ENCODE measurements at regions not wholly inside any gene's neighbourhood (a gene's known extent, or its start where the extent isn't known, plus 50 kb on each side); places are given as distances from the start of the nearest gene placed in this dataset.

DNA sequence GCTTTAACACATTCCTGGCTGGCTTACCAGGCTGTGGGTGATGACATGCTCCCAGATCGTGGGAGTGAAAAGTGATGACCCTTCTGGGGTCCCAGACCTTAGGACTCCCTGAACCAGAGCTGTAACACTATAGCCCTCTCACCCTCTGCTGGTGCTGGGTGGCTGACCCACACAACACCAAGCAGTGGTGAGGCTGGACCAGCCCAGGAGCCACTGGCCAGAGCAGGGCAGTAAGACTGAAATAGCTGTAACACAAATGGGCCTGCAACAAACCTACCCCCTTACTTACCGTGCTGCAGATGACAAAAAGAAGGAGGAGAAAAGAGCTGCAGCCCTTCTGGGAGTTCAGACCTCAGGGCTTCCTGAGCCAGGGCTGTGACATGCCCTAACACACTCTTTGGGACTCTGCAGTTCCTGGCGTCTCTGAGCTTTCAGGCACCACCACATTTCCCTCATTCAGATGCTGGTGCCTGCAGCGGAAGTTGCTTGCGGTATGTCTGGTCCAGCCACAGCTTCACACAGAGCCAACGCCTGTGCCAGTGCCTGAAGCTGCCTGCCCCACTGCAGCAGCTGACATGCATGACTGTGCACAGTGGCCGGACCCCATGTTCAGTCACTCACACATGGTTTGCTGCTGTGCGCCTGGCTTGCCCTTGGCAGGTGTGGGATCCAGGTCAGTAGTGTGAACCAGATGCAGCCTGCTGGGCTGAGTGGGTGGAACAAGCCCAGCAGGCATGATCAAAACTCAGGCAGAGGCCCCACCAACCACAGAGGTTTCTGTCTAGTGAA is 1247.4 kb downstream of the EFNA5 start:
- H3K79me2 ChIP-seq (ENCODE audit: control insufficient read depth, insufficient read depth, low read length): no peaks in the 10 kb centered on the region
- ChIA-PET CTCF (interaction anchor here (1.0 kb wide), 1 partner anchor 20 kb away, joined by 3 read pairs; no protein-coding TSS in a partner anchor), POLR2A (no interaction called here)
- H2AFZ ChIP-seq (ENCODE audit: low read depth, low read length): no peak overlapping the region
- H3K4me1 ChIP-seq (ENCODE audit: control insufficient read depth, extremely low read depth, insufficient read depth, low read length): no peaks in the 10 kb centered on the region
- BruUV-seq (replicated peaks): no TSS peak
- no peaks in the 10 kb centered on the region for H3K27me3 ChIP-seq (ENCODE audit: control insufficient read depth in 2 of 2, insufficient read depth in 2 of 2, low read length in 2 of 2)
- no peak overlapping the region for H3K9ac ChIP-seq (replicated peaks; ENCODE audit: extremely low read depth, insufficient read depth, low read length)
- H3K27ac ChIP-seq (ENCODE audit: insufficient read depth, low read depth, low read length): no peak overlapping the region
- no peaks in the 10 kb centered on the region for H3K9me3 ChIP-seq (replicated peaks; ENCODE audit: control insufficient read depth, insufficient read depth, low read length)
- TF ChIP-seq GATA2 (IDR thresholded peaks at IDR 0.05; ENCODE audit: insufficient read depth, insufficient read length, low read depth, low read length): no peak
- TF ChIP-seq POLR2A (IDR thresholded peaks at IDR 0.05; ENCODE audit: low read depth, low read length): no peak
- TF ChIP-seq POLR2AphosphoS5 (IDR thresholded peaks at IDR 0.05; ENCODE audit: insufficient read depth, low read depth, low read length): no peak
- no peak for TF ChIP-seq MYC (IDR thresholded peaks at IDR 0.05; ENCODE audit: low read depth, low read length)
- no peak for TF ChIP-seq EZH2 (IDR thresholded peaks at IDR 0.05; ENCODE audit: borderline replicate concordance, low read depth, low read length, severe bottlenecking)
- TF ChIP-seq, protein P1, sequence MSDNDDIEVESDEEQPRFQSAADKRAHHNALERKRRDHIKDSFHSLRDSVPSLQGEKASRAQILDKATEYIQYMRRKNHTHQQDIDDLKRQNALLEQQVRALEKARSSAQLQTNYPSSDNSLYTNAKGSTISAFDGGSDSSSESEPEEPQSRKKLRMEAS (IDR thresholded peaks at IDR 0.05; ENCODE audit: insufficient read depth, insufficient read length): no peak
- no peak for TF ChIP-seq FOS (IDR thresholded peaks at IDR 0.05; ENCODE audit: borderline replicate concordance, insufficient read depth, low read length)
- no peak overlapping the region for H3K4me3 ChIP-seq (replicated peaks in 1 of 3; ENCODE audit: insufficient read depth in 1 of 3, low read depth in 1 of 3, low read length in 3 of 3)
- dilution Hi-C loops (cut with MboI; ENCODE audit: extremely low pct_ligation_motif_present, low sequenced_read_pairs): no loop called here
- no peaks in the 10 kb centered on the region for H3K36me3 ChIP-seq (ENCODE audit: control insufficient read depth in 2 of 2, extremely low read depth in 1 of 2, insufficient read depth in 2 of 2, low read length in 2 of 2)
- H3K4me2 ChIP-seq (ENCODE audit: insufficient read depth, low read length): no peak overlapping the region
- no peak for FAIRE-seq
- DNase-seq (ENCODE audit: low read depth, low spot score): no peak
- intact Hi-C loops (cut with micrococcal nuclease): no loop called here
- H3K9me1 ChIP-seq (replicated peaks; ENCODE audit: control insufficient read depth, extremely low read depth, insufficient read depth, low read length): no peaks in the 10 kb centered on the region
- H4K20me1 ChIP-seq (replicated peaks; ENCODE audit: control insufficient read depth, extremely low read depth, insufficient read depth, low read length): no peaks in the 10 kb centered on the region

DNA sequence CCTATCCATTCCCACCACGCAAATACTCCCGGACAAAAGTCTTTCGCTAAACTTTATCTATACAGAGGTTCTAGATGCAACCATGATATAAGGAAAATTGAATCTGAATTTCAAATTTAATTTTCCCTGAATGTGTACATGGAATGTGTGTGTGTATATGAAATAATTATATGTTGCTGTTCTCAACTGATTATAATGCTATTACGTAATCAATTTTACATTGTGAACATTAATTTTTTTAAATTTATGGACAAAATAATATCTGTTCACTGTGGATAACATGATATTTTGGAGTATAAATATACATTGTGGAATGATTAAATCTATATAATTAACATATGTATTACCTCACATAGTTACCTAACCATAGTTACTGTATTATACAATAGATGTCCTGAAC is 1250.6 kb downstream of the EFNA5 start:
- Histone ChIP-seq H2AFZ (ENCODE audit: low read depth, low read length) (no peak overlapping the region), H3K9me3 (replicated peaks; ENCODE audit: control insufficient read depth, insufficient read depth, low read length) (no peaks in the 10 kb centered on the region), H3K4me3 (replicated peaks in 1 of 3; ENCODE audit: insufficient read depth in 1 of 3, low read depth in 1 of 3, low read length in 3 of 3) (no peak overlapping the region), H3K9ac (replicated peaks; ENCODE audit: extremely low read depth, insufficient read depth, low read length) (no peak overlapping the region), H3K27me3 (ENCODE audit: control insufficient read depth in 2 of 2, insufficient read depth in 2 of 2, low read length in 2 of 2) (no peaks in the 10 kb centered on the region), H3K9me1 (replicated peaks; ENCODE audit: control insufficient read depth, extremely low read depth, insufficient read depth, low read length) (no peaks in the 10 kb centered on the region), H3K36me3 (ENCODE audit: control insufficient read depth in 2 of 2, extremely low read depth in 1 of 2, insufficient read depth in 2 of 2, low read length in 2 of 2) (no peaks in the 10 kb centered on the region), H3K27ac (ENCODE audit: insufficient read depth, low read depth, low read length) (no peak overlapping the region), H3K79me2 (ENCODE audit: control insufficient read depth, insufficient read depth, low read length) (no peaks in the 10 kb centered on the region), H4K20me1 (replicated peaks; ENCODE audit: control insufficient read depth, extremely low read depth, insufficient read depth, low read length) (no peaks in the 10 kb centered on the region), H3K4me2 (ENCODE audit: insufficient read depth, low read length) (no peak overlapping the region), H3K4me1 (ENCODE audit: control insufficient read depth, extremely low read depth, insufficient read depth, low read length) (no peaks in the 10 kb centered on the region)
- intact Hi-C loops (cut with micrococcal nuclease): no loop called here
- TF ChIP-seq GATA2 (IDR thresholded peaks at IDR 0.05; ENCODE audit: insufficient read depth, insufficient read length, low read depth, low read length) (no peak), JUN (IDR thresholded peaks at IDR 0.05; ENCODE audit: borderline replicate concordance, insufficient read depth, insufficient read length, low read depth) (no peak), EZH2 (IDR thresholded peaks at IDR 0.05; ENCODE audit: borderline replicate concordance, low read depth, low read length, severe bottlenecking) (no peak), FOS (IDR thresholded peaks at IDR 0.05; ENCODE audit: borderline replicate concordance, insufficient read depth, low read length) (no peak), POLR2AphosphoS5 (IDR thresholded peaks at IDR 0.05; ENCODE audit: insufficient read depth, low read depth, low read length) (no peak), POLR2A (IDR thresholded peaks at IDR 0.05; ENCODE audit: low read depth, low read length) (no peak), MYC (IDR thresholded peaks at IDR 0.05; ENCODE audit: low read depth, low read length) (no peak)
- TF ChIP-seq, protein P2, sequence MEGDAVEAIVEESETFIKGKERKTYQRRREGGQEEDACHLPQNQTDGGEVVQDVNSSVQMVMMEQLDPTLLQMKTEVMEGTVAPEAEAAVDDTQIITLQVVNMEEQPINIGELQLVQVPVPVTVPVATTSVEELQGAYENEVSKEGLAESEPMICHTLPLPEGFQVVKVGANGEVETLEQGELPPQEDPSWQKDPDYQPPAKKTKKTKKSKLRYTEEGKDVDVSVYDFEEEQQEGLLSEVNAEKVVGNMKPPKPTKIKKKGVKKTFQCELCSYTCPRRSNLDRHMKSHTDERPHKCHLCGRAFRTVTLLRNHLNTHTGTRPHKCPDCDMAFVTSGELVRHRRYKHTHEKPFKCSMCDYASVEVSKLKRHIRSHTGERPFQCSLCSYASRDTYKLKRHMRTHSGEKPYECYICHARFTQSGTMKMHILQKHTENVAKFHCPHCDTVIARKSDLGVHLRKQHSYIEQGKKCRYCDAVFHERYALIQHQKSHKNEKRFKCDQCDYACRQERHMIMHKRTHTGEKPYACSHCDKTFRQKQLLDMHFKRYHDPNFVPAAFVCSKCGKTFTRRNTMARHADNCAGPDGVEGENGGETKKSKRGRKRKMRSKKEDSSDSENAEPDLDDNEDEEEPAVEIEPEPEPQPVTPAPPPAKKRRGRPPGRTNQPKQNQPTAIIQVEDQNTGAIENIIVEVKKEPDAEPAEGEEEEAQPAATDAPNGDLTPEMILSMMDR (IDR thresholded peaks at IDR 0.05; ENCODE audit: extremely low read depth in 1 of 2, insufficient read depth in 1 of 2, low read depth in 1 of 2, low read length in 2 of 2): no peak
- TF ChIP-seq, protein P1 (IDR thresholded peaks at IDR 0.05; ENCODE audit: insufficient read depth, insufficient read length): no peak
- dilution Hi-C loops (cut with MboI; ENCODE audit: extremely low pct_ligation_motif_present, low sequenced_read_pairs): no loop called here
- ChIA-PET CTCF (no interaction called here), POLR2A (no interaction called here)
- BruUV-seq (replicated peaks): no TSS peak
- FAIRE-seq (no peak), DNase-seq (ENCODE audit: low read depth, low spot score) (no peak)

Measured in endothelial cell of umbilical vein (primary cell).